Eye (tissue), 1 donor: ENCODE measurements at regions not wholly inside any gene's neighbourhood (a gene's known extent, or its start where the extent isn't known, plus 50 kb on each side); places are given as distances from the start of the nearest gene placed in this dataset.

Experiments used
- DNase-seq: peaks from one replicate; pipeline ENCODE4 v3.0.0-alpha.2; 2015

DNA sequence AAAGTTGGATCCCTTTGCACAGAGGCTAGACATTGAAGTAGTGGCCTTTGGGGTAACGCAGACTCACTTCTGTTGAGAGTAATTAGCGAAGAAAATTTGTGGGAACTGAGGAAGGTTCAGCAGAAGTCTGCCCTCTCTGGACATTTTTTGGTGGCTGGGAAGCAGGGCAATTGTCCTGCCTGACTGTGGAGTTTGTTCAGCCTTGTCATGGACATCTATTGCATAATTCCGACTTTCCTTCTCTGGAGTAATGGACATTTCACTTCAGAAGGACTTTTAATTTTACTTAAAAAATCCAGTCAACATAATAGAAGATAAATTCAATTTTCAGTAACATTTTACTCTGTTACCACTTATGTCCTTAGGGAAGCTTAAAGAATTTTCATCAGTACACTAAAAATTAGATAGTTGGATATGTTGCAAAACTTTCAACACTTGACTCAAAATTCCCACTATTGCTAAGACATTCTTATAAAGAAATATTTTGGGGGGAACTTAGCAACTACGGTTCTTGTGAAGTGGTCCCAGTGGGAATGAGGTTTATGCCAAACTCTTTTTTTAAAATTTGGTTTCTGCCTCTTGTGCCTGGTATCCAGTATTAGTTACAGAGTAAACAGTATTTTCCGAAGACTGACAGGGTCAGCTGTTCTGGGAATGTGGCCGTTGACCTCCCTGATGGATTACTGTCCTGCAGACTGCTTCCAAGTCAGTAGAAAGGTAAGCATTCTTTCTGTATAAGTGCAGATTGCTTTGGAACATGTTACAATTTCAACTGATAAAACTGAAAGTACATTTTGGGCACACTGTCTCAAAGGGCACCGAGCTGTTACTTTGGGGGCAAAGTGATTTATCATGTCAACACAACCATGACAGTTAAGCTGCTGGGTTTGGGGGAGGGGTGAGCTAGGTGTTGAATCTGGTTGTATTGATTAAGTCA is 100.6 kb upstream of the MLIP start:
- DNase-seq, result peak; percentile 14

DNA sequence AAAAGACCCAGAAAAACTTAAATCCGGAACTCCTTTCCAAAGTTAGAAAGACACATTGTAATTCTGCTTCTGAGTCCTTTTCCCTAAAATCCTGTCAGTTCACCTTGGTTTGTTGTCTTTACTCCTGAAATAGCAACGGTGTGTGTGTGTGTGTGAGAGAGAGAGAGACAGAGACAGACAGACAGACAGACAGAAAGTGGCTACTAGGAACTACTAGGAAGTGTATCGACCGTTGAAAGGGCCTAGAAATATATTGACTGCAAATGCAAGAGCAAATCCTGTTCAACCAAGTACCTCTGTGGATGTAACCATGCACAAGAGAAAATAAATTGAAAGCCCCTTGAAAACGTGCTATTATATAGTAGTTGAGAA is 100.0 kb upstream of the MLIP start:
- DNase-seq, result no peak

DNA sequence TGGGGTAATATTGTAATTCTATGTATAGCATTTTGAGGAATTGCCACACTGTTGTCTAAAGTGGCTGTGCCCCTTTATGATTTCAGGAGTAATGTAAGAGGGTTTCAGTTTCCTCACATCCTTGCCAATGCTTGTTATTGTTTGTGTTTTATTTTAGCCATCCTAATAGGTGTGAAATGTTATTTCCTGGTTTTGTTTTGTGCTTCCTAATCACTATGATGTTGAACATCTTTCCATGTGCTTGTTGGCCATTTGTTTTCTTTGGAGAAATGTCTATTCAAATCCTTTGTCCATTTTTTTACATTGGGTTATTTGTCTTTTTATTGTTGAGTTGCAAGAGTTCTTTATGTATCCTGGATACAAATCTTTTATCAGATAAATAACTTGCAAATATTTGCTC is 97.3 kb upstream of the MLIP start:
- DNase-seq, result no peak

DNA sequence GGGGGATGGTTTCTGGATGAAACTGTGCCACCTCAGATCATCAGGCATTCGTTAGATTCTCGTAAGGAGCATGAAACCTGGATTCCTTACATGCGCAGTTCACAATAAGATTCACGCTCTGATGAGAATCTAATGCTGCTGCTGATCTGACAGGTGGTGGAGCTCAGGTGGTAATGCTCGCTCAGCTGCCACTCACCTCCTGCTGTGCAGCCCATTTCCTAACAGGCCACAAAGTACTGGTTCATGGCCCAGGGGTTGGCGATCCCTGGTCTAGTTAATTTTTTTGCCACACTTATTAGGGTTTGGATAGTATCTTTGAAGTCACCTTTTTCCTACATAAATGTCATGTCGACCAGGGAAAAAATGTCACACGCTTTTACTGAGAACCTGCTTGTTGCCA is 96.8 kb upstream of the MLIP start:
- DNase-seq, result no peak

DNA sequence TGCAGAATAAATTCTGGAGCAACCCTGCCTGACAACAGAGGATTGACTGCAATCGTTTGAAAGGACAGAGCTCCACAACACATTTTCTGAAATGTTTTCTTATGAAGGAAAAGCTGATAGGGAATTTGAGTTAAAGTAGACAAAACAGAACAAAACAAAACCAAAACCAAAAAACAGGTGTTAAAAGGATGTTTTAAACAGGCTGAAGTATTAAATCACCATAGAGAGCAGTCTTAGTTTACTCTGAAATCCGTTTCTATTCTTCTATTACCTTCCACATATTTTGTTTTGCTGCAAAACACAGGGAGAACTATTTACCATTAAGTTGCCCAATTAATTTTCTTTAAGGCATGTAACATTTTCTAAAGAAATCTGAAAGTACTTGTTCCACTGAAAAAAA is 93.4 kb upstream of the MLIP start:
- DNase-seq, result no peak

DNA sequence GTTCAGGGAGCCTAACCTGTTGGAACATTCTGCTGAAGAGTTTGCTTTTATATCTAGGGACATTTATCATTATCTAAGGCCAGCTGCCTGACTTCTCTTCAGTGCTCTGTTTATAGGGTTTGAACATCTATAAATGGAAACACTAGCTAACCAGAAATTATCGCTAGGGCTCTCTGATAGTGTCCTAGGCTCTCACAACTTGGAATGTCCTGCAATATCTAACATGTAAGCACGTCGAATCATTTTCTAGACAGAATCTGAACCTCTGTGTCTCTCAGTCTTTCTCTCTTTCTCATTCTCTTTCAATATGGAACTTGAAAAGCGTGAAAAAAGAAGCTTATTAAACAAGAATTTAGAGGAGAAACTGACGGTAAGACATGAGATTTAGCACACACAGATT is 92.5 kb upstream of the MLIP start:
- DNase-seq, result no peak

DNA sequence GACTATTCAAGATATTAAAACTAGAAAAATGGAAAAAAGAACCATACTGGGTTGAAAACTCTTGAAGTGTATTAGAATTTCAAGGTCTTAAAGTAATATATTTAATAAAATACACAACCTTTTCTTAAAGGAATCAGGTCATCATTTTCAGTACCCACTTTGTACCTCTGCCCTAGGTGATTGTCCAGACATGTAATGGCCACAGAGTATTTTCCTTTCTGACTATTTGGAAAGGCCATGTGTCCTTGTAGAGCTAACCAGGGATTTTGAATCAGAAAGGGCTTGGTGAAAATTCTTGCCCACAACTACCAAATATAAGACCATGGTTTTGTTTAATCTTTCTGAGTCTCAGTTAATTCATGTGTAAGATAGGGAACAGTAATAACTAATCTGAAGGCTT is 91.4 kb upstream of the MLIP start:
- no peak for DNase-seq

DNA sequence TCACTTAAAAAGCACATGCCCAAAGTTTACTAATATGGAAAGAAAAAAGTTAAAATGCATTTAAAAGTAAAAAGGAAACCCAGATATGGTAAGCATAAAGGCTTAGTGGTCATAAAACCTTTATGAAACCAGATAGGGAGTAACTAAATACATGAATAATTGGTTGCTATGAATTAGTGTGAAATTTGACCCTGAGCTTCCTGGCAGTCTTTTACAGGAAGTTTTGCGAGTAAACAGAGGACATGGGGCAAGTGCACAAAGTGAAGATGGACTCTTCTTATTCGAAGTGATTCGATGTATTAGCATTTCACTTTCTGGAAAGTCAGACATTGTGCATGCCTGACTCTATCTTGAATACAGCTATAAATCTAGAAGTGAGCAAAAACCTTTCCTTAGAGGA is 90.9 kb upstream of the MLIP start:
- no peak for DNase-seq

DNA sequence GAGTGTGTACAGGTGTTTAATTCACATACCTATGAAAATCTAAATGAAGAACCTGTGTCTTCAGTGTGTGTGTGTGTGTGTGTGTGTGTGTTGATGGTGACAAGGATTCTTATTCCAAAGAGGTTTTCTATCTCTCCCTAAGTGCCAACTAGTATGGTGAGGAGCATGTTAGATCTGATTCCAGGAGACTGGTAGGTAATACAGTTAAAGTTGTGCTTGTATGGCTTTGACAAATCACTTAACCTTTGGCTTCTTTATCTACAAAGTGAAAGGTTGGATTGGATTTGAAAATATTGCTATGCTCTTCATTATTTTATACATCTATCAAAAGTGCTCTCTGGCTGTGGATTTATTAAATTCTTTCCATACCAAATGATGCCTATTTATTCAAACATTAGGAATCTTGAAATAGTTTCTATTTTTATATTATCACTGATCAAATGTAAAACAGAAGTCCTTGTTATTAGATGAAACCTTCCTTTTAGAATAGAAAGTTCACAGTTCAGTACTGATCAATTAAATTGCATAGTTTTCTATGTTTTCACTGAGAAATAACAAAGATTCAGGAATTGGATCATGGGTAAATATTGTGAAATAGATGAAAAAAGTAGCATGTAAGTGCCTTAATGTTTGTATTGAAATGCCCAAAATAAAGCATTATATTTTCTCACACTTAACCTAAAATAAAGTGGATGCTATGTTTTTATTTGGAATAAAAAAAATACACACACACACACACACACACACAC is 84.4 kb upstream of the MLIP start:
- no peak for DNase-seq

DNA sequence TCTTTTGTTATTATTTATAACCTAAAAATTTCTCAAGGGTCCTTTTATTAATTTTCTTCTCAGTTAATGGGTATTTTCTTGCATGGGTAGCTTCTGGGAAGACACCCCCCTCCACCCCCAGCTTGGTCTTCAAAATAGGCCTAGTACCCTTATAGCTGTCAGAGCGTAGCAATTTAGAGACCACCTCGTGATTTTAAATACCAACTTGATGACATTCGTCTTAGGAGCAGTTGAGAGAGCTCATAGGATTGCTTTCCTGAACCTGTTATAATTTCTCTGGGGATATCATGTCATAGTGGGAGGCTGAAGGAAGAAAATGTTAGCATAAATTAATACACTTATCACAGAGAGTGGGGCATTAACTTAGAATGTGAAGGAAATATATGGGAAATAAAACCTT is 83.1 kb upstream of the MLIP start:
- no peak for DNase-seq

DNA sequence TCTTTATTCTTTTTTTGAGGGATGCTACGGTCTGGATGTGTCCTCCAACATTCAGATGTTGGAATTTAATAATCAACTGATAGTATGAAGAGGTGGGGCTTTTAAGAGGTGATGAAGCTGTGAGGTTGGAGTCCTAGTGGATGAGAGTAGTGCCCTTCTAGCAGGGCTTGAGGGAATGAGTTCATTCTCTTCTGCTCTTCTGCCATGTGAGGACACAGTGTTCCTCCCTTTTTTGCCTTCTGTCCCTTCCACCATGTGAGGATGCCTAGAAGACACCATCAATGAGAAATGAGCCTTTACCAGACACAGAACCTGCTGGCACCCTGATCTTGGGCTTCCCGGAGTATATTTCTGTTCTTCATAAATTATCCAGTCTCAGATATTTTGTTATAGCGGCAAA is 82.1 kb upstream of the MLIP start:
- DNase-seq, result no peak

DNA sequence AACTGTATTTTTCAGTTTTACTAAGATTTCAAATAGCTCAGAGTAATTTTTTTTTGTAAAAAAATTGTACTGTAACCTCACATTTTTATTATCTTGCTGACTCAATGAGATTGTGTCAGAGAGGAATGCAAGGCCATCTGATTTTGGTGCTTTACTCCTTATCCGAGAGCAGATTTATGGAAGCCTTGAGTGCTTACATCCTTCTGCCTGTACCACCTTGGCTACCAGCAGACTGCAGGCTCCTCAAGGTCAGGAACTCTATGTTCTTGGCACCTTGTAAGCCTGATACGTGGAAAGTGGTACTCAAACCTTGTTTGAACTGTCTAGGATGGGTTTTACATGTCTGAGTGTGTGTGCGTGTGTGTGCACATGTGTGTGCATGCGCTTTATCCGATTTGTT is 80.1 kb upstream of the MLIP start:
- no peak for DNase-seq

DNA sequence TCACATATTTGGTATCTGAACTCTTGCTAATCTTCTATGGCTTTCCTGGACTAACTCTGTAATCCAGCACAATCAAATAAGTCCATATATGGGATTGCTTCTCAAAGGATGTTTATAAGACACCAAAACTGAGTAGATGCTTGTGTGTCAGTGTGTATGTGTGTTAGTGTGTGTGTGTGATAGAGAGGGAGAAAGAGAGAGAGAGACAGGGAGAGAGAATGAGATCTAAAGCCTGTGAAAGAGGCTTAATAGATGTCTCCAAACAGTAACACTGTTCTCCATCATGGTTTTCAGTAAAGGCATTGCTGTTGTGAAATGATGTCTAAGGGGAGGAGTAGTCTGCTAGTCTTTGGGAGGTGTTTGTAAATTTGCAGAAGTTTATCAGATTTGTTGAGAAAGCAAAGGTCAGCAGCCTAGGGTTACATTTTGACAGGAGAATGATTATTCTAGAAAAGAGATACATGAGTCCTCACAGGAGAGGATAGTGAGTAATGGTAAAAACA is 73.9 kb upstream of the MLIP start:
- no peak for DNase-seq

DNA sequence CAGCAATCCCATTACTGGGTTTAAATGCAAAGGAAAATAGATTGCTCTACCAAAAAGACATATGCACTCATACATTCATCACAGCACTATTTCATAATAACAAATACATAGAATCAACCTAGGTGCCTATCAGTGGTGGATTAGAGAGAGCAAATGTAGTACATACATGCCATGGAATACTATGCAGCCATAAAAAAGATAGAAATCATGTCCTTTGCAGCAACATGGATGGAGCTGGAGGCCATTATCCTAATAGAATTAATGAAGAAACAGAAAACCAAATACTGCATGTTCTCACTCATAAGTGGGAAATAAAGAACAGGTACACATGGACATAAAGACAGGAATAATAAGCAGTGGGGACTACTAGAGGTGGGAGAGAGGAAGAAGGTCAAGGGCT is 70.7 kb upstream of the MLIP start:
- DNase-seq, result no peak

DNA sequence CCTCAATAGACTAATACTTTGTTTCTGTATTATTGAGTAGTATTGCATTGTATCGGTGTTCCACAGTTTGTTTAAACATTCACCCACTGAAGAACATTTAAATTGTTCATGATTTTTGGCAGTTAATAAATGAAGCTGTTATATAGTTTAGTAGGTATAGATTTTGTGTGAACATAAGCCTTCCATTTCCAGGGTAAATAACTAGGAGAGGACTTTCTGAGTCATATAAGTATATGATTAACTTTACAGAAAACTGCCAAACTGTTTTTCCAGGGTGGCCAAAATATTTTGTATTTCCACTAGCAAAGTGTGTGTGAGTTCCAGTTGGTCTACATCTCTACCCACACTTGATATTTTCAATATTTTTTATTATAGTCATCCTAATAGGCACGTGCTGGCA is 70.0 kb upstream of the MLIP start:
- no peak for DNase-seq

DNA sequence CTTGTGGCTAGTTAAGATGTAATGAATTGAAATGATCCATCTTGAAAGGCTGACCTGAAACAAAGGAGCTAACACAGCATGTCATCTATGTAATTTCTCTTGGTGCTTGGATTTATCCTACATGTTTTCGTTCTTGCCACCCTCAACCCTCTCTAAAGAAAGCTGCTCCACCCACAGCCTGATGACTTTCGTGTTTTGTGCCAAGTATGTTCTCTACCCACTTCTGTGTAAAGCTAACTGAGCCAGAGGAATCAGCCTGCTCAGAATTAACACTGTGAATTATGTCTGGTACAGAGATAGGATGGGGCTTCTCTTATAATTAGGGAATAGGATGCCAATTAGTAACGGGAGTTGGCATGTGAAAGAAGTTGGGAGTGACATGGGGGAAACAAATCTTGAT is 67.9 kb upstream of the MLIP start:
- DNase-seq, result no peak

DNA sequence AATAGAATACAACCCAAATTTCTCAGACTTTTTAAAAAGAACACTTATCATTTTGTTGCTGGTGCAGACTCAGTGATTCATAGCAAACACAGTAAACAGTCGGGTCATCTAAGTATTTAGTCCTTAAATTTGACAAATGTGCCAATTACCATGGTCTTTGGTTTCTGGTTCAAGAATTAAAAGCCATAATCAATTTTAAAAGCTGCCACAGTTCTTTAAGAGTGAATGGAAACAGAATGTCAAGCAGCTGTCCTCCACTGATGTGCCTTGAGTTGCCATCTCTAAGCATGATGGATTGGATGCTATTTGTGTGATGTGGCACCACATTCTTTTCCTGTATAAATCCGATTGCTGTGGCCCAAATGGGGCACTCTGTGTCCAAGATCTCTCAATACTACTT is 67.2 kb upstream of the MLIP start:
- no peak for DNase-seq

DNA sequence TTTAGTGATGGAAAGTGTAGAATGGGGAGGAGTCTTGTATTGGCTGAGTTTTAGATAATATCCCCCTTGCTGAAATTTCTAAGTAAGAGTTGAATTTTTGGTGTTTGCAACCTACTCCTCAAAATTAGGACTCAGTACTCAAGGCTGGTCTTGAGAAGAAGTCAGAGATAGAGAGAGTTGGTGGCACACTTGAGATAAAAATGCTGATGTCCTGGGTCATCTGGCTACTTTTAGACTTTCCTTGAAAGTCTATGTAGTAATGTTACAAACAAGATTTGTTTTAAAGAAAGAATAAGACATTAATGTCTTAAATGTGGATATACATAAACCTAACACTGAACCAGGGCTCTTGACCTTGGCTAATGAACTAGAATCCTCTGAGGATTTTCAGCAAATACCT is 62.5 kb upstream of the MLIP start:
- DNase-seq, result no peak

DNA sequence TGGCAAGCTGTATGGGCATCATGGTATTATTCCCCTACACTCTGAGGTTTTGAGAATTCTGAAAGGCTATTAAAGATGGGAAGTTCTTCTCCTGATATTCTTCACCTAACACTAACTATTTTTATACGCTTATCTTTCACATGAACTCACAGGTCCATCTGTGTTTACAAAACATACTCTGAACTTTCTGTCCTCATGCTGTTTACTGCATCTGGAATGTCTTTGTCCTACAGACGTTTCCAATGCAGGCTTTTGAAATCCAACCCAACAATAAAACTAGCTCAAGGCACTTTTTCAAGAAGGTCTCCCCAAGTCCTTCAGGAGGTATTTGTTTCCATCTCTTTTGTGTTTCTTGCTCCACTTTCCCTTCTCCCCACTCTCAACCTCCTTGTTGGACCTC is 60.5 kb upstream of the MLIP start:
- DNase-seq, result no peak

DNA sequence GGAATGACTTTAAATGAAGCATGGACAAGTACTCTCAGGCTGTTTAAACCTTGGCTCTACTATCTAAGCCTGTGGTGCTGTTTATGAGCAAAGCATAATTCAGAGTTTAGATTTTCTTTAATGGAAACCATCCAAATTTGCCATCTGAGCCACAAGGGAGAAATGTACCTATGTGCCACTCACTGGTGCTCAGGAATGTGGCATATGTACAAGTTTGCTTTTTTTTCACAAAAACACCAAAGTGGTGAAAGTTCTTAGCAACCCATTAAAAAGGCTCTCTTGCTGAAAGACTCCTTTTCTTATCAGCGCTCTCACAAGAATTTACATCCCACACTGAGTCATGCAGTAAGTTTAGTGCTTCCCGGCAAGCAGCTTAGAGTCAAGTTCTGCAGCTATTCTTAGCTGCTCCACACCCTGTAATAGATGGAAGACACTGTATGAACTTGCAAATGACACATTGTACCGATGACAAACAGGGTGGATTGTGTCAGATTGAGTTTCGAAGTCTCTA is 57.3 kb upstream of the MLIP start:
- peak; percentile 27 for DNase-seq

DNA sequence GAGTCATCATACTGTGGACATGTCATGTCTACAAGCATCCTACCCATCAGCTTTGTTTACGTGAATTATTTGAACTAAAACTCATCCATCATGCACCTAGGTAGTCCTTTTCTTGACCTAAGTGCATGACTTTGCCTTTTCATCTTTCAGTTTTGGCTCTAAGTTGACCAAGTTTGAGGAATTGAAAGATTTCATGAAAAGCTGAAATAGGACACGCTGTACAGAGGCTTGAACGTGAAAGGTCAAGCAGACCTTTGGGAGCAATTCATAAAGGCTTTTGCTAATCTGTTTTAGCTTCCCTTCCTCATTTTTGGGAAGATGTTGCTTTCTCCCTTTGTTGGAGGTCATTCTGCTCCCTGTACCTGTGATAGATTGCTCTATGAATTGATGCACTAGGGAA is 55.1 kb upstream of the MLIP start:
- DNase-seq, result no peak

DNA sequence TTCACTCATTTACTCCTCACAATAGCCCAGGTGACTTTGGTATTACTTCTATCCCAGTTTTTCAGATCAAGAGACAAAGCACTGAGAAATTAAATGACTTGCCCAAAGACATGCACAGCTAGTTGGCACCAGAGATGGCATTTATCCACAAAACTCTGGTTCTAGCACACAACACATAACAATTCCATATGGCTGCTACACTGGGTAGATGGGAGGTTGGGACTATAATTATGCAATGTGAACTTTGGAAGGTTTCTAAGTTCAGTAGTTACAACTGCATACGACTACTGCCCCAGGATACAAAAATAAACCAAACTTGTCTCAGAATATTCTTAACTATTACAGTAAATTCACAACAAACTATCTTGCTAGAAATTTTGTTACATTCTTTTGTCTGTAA is 54.2 kb upstream of the MLIP start:
- no peak for DNase-seq

DNA sequence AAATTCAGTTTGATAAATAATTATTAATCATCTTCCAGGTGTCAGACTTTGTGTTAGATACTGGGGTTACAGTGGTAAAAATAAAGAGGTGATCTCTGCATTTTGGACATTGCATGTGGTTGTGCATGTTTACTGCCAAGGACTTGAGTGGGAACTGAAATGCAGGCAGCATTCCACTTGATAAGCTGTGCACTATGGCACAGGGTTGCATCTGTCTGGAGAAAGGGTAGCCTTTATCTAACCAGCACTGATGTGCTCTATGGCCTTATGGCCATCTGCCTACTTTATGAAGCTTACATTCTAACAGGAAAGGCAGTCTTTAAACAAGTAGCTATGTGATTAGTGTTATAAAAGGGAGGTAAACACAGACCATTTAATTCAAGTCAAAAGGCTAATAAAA is 53.0 kb upstream of the MLIP start:
- no peak for DNase-seq

DNA sequence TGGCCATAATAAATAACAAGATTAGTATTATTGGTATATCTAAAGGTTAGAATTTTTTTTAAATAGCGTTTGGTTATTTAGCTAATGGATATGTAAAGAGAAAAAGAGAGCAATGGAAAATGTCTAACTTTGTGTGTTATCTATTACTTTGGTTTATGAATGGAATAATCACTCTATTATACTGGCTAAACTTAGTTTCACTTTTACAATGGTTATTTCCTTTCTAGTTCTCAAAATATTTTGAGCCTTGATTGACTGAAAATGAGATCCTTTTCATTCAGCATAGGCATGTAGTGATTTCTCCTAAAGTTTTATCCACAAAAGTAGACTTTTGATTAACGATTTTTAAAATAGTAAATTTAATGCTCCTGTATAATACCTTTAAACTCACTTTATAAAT is 51.6 kb upstream of the MLIP start:
- no peak for DNase-seq
